SK-N-SH (cell line): ENCODE measurements at regions not wholly inside any gene's neighbourhood (a gene's known extent, or its start where the extent isn't known, plus 50 kb on each side); places are given as distances from the start of the nearest gene placed in this dataset.

Experiments used
- CTCF ChIP-seq: fragments of 200-600 bp; sonication (generic); IDR thresholded peaks from 2 replicates; pipeline ENCODE4 v1.6.1; 2017; ENCODE audit warnings: antibody characterized with exemption, mild to moderate bottlenecking, moderate library complexity
- POLR2AphosphoS5 ChIP-seq: IDR thresholded peaks from 2 replicates; pipeline ENCODE4 v1.6.1; 2012; ENCODE audit warnings: low read depth, low read length
- RCOR1 ChIP-seq: fragments of 150-350 bp; IDR thresholded peaks from 2 replicates; pipeline ENCODE4 v1.6.1; 2017; ENCODE audit warnings: antibody characterized with exemption, low read length
- RXRA ChIP-seq: IDR thresholded peaks from 2 replicates; pipeline ENCODE4 v1.4.0; 2012; ENCODE audit warnings: low read depth, mild to moderate bottlenecking, borderline replicate concordance
- ZBTB33 ChIP-seq: IDR thresholded peaks from 2 replicates; pipeline ENCODE4 v1.4.0; 2012; ENCODE audit warnings: low read depth, borderline replicate concordance
- TF ChIP-seq, protein P1 (sequence below): IDR thresholded peaks from 2 replicates; pipeline ENCODE4 v1.4.0; 2012; ENCODE audit warnings: low read depth

GRCh38 chr11:13578514-13579140 lies 82.8 kb upstream of the PTH start:
- TF ChIP-seq RCOR1 (no peak), POLR2AphosphoS5 (no peak), ZBTB33 (no peak), RXRA (no peak), CTCF (no peak)
- TF ChIP-seq, protein P1, sequence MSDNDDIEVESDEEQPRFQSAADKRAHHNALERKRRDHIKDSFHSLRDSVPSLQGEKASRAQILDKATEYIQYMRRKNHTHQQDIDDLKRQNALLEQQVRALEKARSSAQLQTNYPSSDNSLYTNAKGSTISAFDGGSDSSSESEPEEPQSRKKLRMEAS = no peak
